PC-3 (cell line): ENCODE measurements at regions not wholly inside any gene's neighbourhood (a gene's known extent, or its start where the extent isn't known, plus 50 kb on each side); places are given as distances from the start of the nearest gene placed in this dataset.
A peak's percentile ranks its signal among the peaks of the same experiment; 100 is the strongest.

Source experiments
- ATAC-seq: fragments of 200-7000 bp; cut with Tn5 transposase; 2 replicates; pipeline ENCODE4 v1.9.1; 2020; ENCODE audit warnings: mild to moderate bottlenecking, moderate library complexity
- BruUV-seq: library from RNA; stranded (reverse); fragments of 400-500 nt; replicated peaks from 2 replicates; lab custom pipeline; 2021; lab: Mats Ljungman, UMichigan
- CTCF ChIA-PET: fragments of 300-600 bp; sonication (Branson Sonifier 250); formaldehyde crosslinking; loops from one replicate; lab custom pipeline; 2022; ENCODE audit warnings: antibody characterized with exemption; lab: Charles Lee
- POLR2A ChIA-PET: fragments of 300-600 bp; sonication (Branson Sonifier 250); formaldehyde crosslinking; loops from one replicate; lab custom pipeline; 2022; ENCODE audit warnings: antibody characterized with exemption; ENCODE audit not compliant: unreplicated experiment; lab: Charles Lee
- DNase-seq: peaks from one replicate; pipeline ENCODE4 v3.0.0-alpha.2; 2015
- H2AFZ ChIP-seq: fragments of 300-600 bp; sonication (generic); 2 replicates; pipeline ENCODE4 v1.6.0; 2016; ENCODE audit warnings: antibody characterized with exemption, low read length
- H3F3A ChIP-seq: fragments of 300-600 bp; sonication (generic); one replicate; pipeline ENCODE4 v1.6.0; 2017; ENCODE audit warnings: antibody characterized with exemption, low read length, control low read depth, mild to moderate bottlenecking; ENCODE audit not compliant: unreplicated experiment
- H3K27ac ChIP-seq: fragments of 300-600 bp; sonication (generic); 2 replicates; pipeline ENCODE4 v1.5.1; 2016; ENCODE audit warnings: mild to moderate bottlenecking, low read length
- H3K27me3 ChIP-seq: fragments of 300-600 bp; sonication (generic); 2 replicates; pipeline ENCODE4 v1.6.1; 2016; ENCODE audit warnings: low read length, mixed read lengths
- H3K36me3 ChIP-seq: fragments of 300-600 bp; sonication (generic); 2 replicates; pipeline ENCODE4 v1.6.1; 2016; ENCODE audit warnings: low read depth, mixed run types, low read length, mixed read lengths
- H3K4me1 ChIP-seq: fragments of 300-600 bp; sonication (generic); 2 replicates; pipeline ENCODE4 v1.5.1; 2016; ENCODE audit warnings: low read length; ENCODE audit not compliant: insufficient read depth
- H3K4me2 ChIP-seq: fragments of 300-600 bp; sonication (generic); 2 replicates; pipeline ENCODE4 v1.6.0; 2016; ENCODE audit warnings: low read length
- H3K4me3 ChIP-seq: fragments of 300-600 bp; sonication (generic); 2 replicates; pipeline ENCODE4 v1.5.1; 2016; ENCODE audit warnings: mild to moderate bottlenecking, low read length, mixed read lengths
- H3K79me2 ChIP-seq: fragments of 300-600 bp; sonication (generic); 2 replicates; pipeline ENCODE4 v1.6.1; 2017; ENCODE audit warnings: low read length, mixed read lengths
- H3K9ac ChIP-seq: fragments of 300-600 bp; sonication (generic); 2 replicates; pipeline ENCODE4 v1.6.0; 2016; ENCODE audit warnings: mild to moderate bottlenecking, low read length
- H3K9me2 ChIP-seq: fragments of 300-600 bp; sonication (generic); replicated peaks from 2 replicates; pipeline ENCODE4 v1.6.1; 2016; ENCODE audit warnings: mixed run types, low read length, mixed read lengths
- H3K9me3 ChIP-seq: fragments of 300-600 bp; sonication (generic); 2 replicates; pipeline ENCODE4 v1.6.1; 2016; ENCODE audit warnings: low read length, mixed read lengths
- H4K20me1 ChIP-seq: fragments of 300-600 bp; sonication (generic); 2 replicates; pipeline ENCODE4 v1.6.1; 2016; ENCODE audit warnings: low read length, mixed read lengths
- CTCF ChIP-seq: fragments of 300-600 bp; sonication (generic); conservative IDR thresholded peaks from 2 replicates; pipeline ENCODE4 v1.5.1; 2017; ENCODE audit warnings: antibody characterized with exemption, low read depth, mild to moderate bottlenecking, low read length
- EZH2 ChIP-seq: fragments of 300-600 bp; sonication (generic); IDR thresholded peaks from one replicate; pipeline ENCODE4 v1.6.1; 2017; ENCODE audit warnings: antibody characterized with exemption, mild to moderate bottlenecking, low read length; ENCODE audit not compliant: unreplicated experiment
- EZH2phosphoT487 ChIP-seq: fragments of 300-600 bp; sonication (generic); IDR thresholded peaks from 2 replicates; pipeline ENCODE4 v1.6.1; 2018; ENCODE audit warnings: mild to moderate bottlenecking, antibody characterized with exemption, low read length, borderline replicate concordance
- intact Hi-C: fragments of 100-400 bp; cut with micrococcal nuclease; formaldehyde crosslinking; loops from 2 replicates; pipeline ENCODE4 v1.9.0; 2023

DNA sequence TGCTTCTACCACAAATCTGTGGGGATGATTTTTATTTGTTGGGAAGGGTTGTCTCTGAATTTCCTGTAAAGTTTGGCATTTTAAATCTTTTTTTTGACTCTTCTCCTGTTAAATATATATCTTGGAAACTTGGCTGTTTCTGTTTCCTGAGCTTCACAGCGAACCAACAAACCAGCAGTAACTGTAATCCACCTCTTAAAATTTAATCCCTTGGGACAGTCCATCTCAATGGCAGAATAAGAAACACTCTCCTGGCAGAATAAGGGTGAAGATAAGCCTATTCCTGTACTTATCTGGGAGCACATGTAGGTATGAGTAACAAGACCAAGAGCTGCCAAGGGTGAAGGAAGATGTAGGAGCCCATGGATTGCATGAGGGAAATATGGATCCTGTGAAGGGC, 73.1 kb upstream of the RPS23 start:
- H3K9ac ChIP-seq = peak overlapping the region; percentile 67; the same call in 1 of the 2 replicates
- CTCF ChIA-PET = no interaction called here
- BruUV-seq = no TSS peak

GRCh38 chr5:82349652-82350051, 71.5 kb upstream of the RPS23 start:
- intact Hi-C loops = loop anchor here (2.0 to 10.0 kb wide), 5 partner anchors 37 to 1083 kb away; no protein-coding TSS in a partner anchor
- DNase-seq (peak; percentile 28), ATAC-seq (no peak)
- peak; percentile 63 for TF ChIP-seq CTCF
- TF ChIP-seq EZH2phosphoT487 = no peak
- TF ChIP-seq EZH2 = no peak
- no peaks in the 10 kb centered on the region for H3F3A ChIP-seq
- no peaks in the 10 kb centered on the region for H3K27me3 ChIP-seq
- no peaks in the 10 kb centered on the region for H4K20me1 ChIP-seq
- POLR2A ChIA-PET = no interaction called here
- no peak overlapping the region for H2AFZ ChIP-seq
- H3K9ac ChIP-seq = no peak overlapping the region
- H3K4me3 ChIP-seq = no peak overlapping the region
- CTCF ChIA-PET = no interaction called here
- no peaks in the 10 kb centered on the region for H3K79me2 ChIP-seq
- no TSS peak for BruUV-seq
- no peak overlapping the region for H3K4me2 ChIP-seq
- H3K27ac ChIP-seq = no peak overlapping the region
- no peaks in the 10 kb centered on the region for H3K9me3 ChIP-seq
- peaks cover 14% of the 10 kb centered on the region for H3K4me1 ChIP-seq
- H3K36me3 ChIP-seq = no peaks in the 10 kb centered on the region
- H3K9me2 ChIP-seq = no peaks in the 10 kb centered on the region

More for the DNA sequence above, 73.1 kb upstream of the RPS23 start:
- Histone ChIP-seq H3F3A (no peaks in the 10 kb centered on the region), H4K20me1 (no peaks in the 10 kb centered on the region), H3K27me3 (no peaks in the 10 kb centered on the region), H3K4me2 (no peak overlapping the region), H3K27ac (peak overlapping the region; percentile 90), H2AFZ (no peak overlapping the region), H3K79me2 (no peaks in the 10 kb centered on the region), H3K4me1 (peaks cover 14% of the 10 kb centered on the region), H3K4me3 (no peak overlapping the region), H3K9me2 (no peaks in the 10 kb centered on the region), H3K36me3 (no peaks in the 10 kb centered on the region), H3K9me3 (no peaks in the 10 kb centered on the region)
- ATAC-seq = no peak
- POLR2A ChIA-PET = no interaction called here
- no peak for TF ChIP-seq EZH2phosphoT487
- TF ChIP-seq CTCF = no peak
- TF ChIP-seq EZH2 = no peak
- no peak for DNase-seq
- intact Hi-C loops = loop anchor here (2.0 to 10.0 kb wide), 5 partner anchors 38 to 1081 kb away; no protein-coding TSS in a partner anchor

DNA sequence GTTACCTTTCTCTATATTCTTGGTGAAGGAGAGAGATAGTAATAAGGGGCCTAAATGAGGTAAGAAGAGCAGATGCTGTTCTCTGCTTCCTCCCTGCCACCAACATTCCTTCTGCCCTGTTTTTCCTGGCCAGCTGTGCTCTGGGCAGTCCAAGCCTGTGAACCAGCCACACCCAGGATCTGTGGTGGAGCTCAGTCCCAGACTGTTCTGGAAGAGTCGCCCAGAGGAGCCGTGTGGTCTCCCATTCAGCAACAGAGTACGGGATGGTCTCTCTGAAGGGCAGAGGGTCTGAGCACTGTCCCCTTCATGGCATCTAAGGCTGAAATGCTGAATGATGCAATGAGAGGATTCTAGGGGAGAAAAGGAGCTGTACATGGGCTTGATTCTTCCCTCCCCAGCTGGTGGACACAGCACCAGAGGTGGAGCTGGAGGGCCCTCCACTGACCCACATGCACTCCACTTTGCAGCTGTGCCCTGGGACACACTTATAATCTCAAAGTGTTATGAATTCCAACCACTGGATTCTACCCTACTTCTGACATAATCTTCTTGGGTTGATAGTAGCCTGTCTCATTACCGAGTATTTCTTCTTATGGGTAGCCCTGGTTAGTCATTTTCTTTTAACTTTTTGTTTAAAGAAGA, 70.8 kb upstream of the RPS23 start:
- H3K79me2 ChIP-seq = no peaks in the 10 kb centered on the region
- intact Hi-C loops = no loop called here
- peaks cover 14% of the 10 kb centered on the region for H3K4me1 ChIP-seq
- H3K9me2 ChIP-seq = no peaks in the 10 kb centered on the region
- no peaks in the 10 kb centered on the region for H4K20me1 ChIP-seq
- no peak overlapping the region for H3K27ac ChIP-seq
- H3K36me3 ChIP-seq = no peaks in the 10 kb centered on the region
- no peaks in the 10 kb centered on the region for H3F3A ChIP-seq
- no peak overlapping the region for H3K4me2 ChIP-seq
- no peak for TF ChIP-seq CTCF
- H3K4me3 ChIP-seq = no peak overlapping the region
- ChIA-PET CTCF (no interaction called here), POLR2A (no interaction called here)
- DNase-seq (no peak), ATAC-seq (no peak)
- H3K9ac ChIP-seq = no peak overlapping the region
- no peaks in the 10 kb centered on the region for H3K9me3 ChIP-seq
- no peak overlapping the region for H2AFZ ChIP-seq
- no TSS peak for BruUV-seq
- no peaks in the 10 kb centered on the region for H3K27me3 ChIP-seq
